Kidney (tissue), 13 donors: ENCODE measurements at regions not wholly inside any gene's neighbourhood (a gene's known extent, or its start where the extent isn't known, plus 50 kb on each side); places are given as distances from the start of the nearest gene placed in this dataset.

ENCODE experiments used
- DNase-seq, 5 donors: peaks; one replicate each; pipeline ENCODE4 v3.0.0-alpha.2; 2013 to 2020
- FAIRE-seq: peaks from 2 replicates; lab custom pipeline; 2012; peaks lifted over from hg19 to GRCh38; lab: Jason Lieb, UNC
- H3K27ac ChIP-seq, 2 donors: one replicate each; pipeline ENCODE4 v1.7.0; 2013; ENCODE audit warnings: low read depth in 2 of 2, low read length in 2 of 2, inconsistent platforms in 1 of 2
- H3K27me3 ChIP-seq: one replicate; pipeline ENCODE4 v1.7.1; 2013; ENCODE audit warnings: low read length, inconsistent platforms; ENCODE audit not compliant: control insufficient read depth, insufficient read depth
- H3K36me3 ChIP-seq, 3 donors: one replicate each; pipeline versions ENCODE4 v1.7.0 to v1.7.1; 2013; ENCODE audit warnings: low read length in 3 of 3, control low read depth in 1 of 3, inconsistent platforms in 1 of 3; ENCODE audit not compliant: insufficient read depth in 3 of 3, control insufficient read depth in 2 of 3
- H3K4me1 ChIP-seq, 3 donors: one replicate each; pipeline versions ENCODE4 v1.7.0 to v1.7.1; 2013; ENCODE audit warnings: low read length in 3 of 3, inconsistent platforms in 1 of 3, low read depth in 1 of 3; ENCODE audit not compliant: control insufficient read depth in 2 of 3, insufficient read depth in 2 of 3
- H3K4me3 ChIP-seq, 3 donors: one replicate each; pipeline versions ENCODE4 v1.7.0 to v1.8.1; 2013; ENCODE audit warnings: low read length in 3 of 3, control low read depth in 1 of 3, inconsistent platforms in 1 of 3
- H3K9ac ChIP-seq, 3 donors: one replicate each; pipeline versions ENCODE4 v1.7.0 to v1.7.1; 2013; ENCODE audit warnings: low read length in 3 of 3, control low read depth in 1 of 3, inconsistent platforms in 1 of 3
- H3K9me3 ChIP-seq, 3 donors: one replicate each; pipeline versions ENCODE4 v1.7.0 to v1.7.1; 2013; ENCODE audit warnings: low read length in 3 of 3, control low read depth in 1 of 3, inconsistent platforms in 1 of 3; ENCODE audit not compliant: control insufficient read depth in 2 of 3, insufficient read depth in 1 of 3
- intact Hi-C: fragments of 100-400 bp; cut with DNase I; formaldehyde crosslinking; loops from one replicate; pipeline ENCODE4 v1.11.1; 2022
- TF ChIP-seq, protein P1 (sequence below): IDR thresholded peaks from 3 replicates; pipeline ENCODE4 v1.5.1; 2012; ENCODE audit warnings: mild to moderate bottlenecking, moderate library complexity, borderline replicate concordance; ENCODE audit not compliant: insufficient read depth; ENCODE audit errors: extremely low read depth
- donor health status: control.
- donor health status: control.
- donor health status: control.
- donor health status: control.
- donor health status: control.
- donor health status: DM: yes; HTN: yes; CAD: no.
- donor health status: Normal renal cell carcinoma (clear cell type).

DNA sequence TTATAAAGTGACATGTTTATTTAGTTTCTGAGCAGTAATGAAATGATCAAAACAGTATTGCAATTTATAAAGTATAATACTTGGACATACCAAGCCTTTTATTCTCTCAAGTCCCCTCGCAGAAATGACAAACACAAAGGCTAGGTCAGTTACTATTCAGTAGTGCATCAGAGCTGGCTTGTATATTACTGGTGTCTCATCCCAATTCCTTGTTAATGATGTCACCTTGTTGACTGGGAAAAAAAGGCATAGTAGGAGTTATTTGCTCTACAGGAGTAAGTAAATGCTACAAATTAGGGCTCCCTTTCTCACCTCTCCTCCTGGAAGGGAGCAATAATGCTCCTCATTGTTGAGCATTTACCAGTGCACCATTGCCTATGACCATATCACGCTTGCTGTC lies 317.6 kb downstream of the CHL1 start:
- DNase-seq, result no peak
- Histone ChIP-seq H3K4me1 (no peaks in the 10 kb centered on the region), H3K4me3 (no peak overlapping the region), H3K36me3 (no peaks in the 10 kb centered on the region), H3K9me3 (no peaks in the 10 kb centered on the region), H3K9ac (no peak overlapping the region), H3K27ac (no peak overlapping the region), H3K27me3 (no peaks in the 10 kb centered on the region)
- FAIRE-seq, result no peak
- TF ChIP-seq, protein P1, sequence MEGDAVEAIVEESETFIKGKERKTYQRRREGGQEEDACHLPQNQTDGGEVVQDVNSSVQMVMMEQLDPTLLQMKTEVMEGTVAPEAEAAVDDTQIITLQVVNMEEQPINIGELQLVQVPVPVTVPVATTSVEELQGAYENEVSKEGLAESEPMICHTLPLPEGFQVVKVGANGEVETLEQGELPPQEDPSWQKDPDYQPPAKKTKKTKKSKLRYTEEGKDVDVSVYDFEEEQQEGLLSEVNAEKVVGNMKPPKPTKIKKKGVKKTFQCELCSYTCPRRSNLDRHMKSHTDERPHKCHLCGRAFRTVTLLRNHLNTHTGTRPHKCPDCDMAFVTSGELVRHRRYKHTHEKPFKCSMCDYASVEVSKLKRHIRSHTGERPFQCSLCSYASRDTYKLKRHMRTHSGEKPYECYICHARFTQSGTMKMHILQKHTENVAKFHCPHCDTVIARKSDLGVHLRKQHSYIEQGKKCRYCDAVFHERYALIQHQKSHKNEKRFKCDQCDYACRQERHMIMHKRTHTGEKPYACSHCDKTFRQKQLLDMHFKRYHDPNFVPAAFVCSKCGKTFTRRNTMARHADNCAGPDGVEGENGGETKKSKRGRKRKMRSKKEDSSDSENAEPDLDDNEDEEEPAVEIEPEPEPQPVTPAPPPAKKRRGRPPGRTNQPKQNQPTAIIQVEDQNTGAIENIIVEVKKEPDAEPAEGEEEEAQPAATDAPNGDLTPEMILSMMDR, result no peak
- intact Hi-C loops, result no loop called here

DNA sequence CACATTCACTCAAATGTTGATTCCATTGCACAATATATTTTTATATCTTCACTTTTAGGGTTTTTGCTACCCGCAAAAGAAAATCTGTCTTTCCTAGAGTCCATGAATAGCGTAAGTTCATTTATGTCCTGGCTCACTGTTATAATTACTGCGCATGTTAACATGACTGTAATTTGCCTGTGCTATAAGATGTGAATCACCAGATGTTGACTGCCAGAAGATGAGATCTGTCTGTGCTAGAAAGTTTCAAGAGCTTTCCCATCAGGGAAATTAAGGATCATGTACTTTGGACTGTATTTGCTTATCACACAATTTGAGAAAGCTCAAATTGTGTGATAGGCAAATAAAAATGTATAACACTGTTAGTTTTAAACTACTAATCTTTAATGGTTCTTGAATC lies 322.5 kb downstream of the CHL1 start:
- Histone ChIP-seq H3K4me3 (no peak overlapping the region), H3K4me1 (no peaks in the 10 kb centered on the region), H3K27me3 (no peaks in the 10 kb centered on the region), H3K36me3 (no peaks in the 10 kb centered on the region), H3K9me3 (no peaks in the 10 kb centered on the region), H3K27ac (no peak overlapping the region), H3K9ac (no peak overlapping the region)
- TF ChIP-seq, protein P1, result no peak
- intact Hi-C loops, result no loop called here
- no peak for DNase-seq
- no peak for FAIRE-seq

- TF ChIP-seq, protein P1, result no peak
- H3K27ac ChIP-seq, result no peak overlapping the region
- no peaks in the 10 kb centered on the region for H3K36me3 ChIP-seq
- no peaks in the 10 kb centered on the region for H3K4me1 ChIP-seq
- no peak overlapping the region for H3K4me3 ChIP-seq
- H3K9me3 ChIP-seq, result no peaks in the 10 kb centered on the region
- H3K9ac ChIP-seq, result no peak overlapping the region
- FAIRE-seq (no peak), DNase-seq (no peak)
- intact Hi-C loops, result no loop called here
- no peaks in the 10 kb centered on the region for H3K27me3 ChIP-seq
Measured at GRCh38 chr3:522888-523287, 326.3 kb downstream of the CHL1 start.

DNA sequence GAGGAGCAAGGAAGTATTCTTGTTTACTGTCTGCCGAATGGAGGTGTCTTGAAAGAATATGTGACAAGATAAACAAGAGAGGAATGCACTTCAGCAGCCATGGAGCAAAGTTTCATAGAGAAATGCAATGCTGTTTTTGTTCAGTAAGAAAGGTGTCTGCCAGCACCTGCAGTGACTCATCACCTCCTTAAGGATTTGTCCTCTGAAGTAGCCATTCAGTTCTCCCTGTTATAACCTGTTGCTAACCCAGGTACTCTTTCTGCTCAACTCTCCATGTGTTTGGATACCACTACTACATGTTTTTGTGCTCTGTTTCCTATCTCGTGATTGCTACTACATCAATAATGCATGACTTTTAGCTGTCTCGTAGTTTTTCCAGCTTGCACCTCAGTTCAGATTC lies 328.9 kb downstream of the CHL1 start:
- FAIRE-seq (no peak), DNase-seq (no peak)
- Histone ChIP-seq H3K27ac (no peak overlapping the region), H3K9me3 (no peaks in the 10 kb centered on the region), H3K4me3 (no peak overlapping the region), H3K9ac (no peak overlapping the region), H3K4me1 (no peaks in the 10 kb centered on the region), H3K36me3 (no peaks in the 10 kb centered on the region), H3K27me3 (no peaks in the 10 kb centered on the region)
- TF ChIP-seq, protein P1, result no peak
- intact Hi-C loops, result no loop called here
